Stimulated activated CD8-positive, alpha-beta memory T cell treated with anti-CD3 and anti-CD28 coated beads, Interleukin-7, amount 100 ng/mL, for 48 hours (primary cell): ENCODE measurements at regions not wholly inside any gene's neighbourhood (a gene's known extent, or its start where the extent isn't known, plus 50 kb on each side); places are given as distances from the start of the nearest gene placed in this dataset.
"Not testable (repeated sequence)": the region's sequence is repeated elsewhere in the genome, so short reads cannot be mapped to it uniquely, and the experiment has no call there.

Experiments used
- DNase-seq, 2 donors: peaks; one replicate each; pipeline ENCODE4 v3.0.0-alpha.2; 2020; ENCODE audit warnings: low read depth in 1 of 2; ENCODE audit errors: extremely low read depth in 1 of 2

DNA sequence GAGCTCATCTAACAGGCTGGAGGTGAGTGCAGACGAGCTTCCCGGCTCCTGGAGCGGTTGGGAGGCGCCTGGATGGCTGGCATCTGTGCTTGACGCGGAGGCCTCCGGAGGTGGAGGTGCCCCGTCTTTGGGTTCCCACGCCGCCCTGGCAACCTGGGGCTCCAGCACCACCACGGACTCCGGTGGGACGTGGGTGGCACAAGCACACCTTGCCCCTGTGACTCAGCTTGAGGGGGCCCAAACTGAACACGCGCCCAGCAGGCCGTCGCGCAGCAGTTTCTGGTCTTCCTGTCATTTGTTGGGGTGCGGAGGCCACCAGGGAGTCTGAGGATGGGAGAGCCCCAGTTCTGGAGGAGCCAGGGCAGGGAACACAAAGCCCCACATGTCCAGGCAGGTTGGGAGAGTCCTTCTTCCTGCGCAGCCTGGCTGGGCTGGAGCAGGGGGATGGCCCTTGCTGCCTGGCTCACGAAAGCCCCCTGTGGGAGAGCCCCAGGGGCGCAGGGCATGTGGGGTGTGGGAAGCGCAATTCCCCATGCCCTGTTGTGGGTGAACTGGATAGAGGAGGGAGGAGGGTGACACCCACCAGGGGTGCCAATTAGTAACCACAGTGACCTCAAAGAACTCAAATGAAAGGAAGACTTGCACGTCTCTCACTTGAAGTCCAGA is 1378.6 kb upstream of the DEFB115 start:
- no peak for DNase-seq

- DNase-seq = not testable (repeated sequence)
Measured at GRCh38 chr20:29881107-29881506, 1376.4 kb upstream of the DEFB115 start.

DNA sequence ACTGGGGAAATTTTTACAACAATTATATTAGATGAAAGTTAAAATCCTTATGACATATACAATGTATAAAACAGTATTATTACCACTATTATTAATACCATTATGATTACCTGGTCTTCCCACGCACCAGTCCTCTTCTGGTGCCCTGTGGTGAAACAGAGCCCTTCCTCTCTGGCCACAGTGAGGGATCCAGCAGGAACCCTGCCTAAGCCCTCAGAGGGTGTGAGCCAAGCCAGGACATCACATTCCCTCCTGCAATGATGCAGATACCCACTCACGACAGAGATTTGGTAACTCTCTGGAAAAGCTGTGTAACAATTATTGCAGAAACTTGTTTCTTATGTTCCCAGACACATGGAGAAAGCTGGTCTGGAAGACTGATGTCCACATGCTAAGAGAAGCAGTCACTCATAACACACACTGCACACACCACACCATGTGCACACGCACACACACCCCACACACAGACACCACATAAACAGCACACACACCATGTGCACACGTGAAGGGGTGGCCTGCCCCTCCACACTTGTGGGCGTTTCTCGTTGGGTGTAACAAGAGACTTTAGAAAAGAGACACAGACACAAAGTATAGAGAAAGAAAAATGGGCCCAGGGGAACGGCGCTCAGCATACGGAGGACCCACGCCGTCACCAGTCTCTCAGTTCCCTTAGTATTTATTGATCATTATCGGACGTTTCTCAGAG is 1373.8 kb upstream of the DEFB115 start:
- not testable (repeated sequence) for DNase-seq

DNA sequence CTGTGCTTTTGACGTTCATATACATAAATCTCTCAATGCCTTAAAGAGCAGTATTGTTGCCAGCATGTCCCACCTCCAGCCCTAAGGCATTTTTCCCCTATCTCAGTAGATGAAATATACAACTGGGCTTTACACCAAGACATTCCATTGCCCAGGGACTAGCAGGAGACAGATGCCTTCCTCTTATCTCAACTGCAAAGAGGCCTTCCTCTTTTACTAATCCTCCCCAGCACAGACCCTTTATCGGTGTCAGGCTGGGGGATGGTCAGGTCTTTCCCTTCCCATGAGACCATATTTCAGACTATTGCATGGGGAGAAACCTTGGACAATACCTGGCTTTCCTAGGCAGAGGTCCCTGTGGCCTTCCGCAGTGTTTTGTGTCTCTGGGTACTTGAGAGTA is 1373.1 kb upstream of the DEFB115 start:
- not testable (repeated sequence) for DNase-seq

GRCh38 chr20:29885282-29886185 is 1371.9 kb upstream of the DEFB115 start:
- not testable (repeated sequence) for DNase-seq

GRCh38 chr20:29891555-29891954 is 1365.9 kb upstream of the DEFB115 start:
- not testable (repeated sequence) for DNase-seq
